ENCODE measurements at regions not wholly inside any gene's neighbourhood (a gene's known extent, or its start where the extent isn't known, plus 50 kb on each side); places are given as distances from the start of the nearest gene placed in this dataset.
A peak's percentile ranks its signal among the peaks of the same experiment; 100 is the strongest.

DNA sequence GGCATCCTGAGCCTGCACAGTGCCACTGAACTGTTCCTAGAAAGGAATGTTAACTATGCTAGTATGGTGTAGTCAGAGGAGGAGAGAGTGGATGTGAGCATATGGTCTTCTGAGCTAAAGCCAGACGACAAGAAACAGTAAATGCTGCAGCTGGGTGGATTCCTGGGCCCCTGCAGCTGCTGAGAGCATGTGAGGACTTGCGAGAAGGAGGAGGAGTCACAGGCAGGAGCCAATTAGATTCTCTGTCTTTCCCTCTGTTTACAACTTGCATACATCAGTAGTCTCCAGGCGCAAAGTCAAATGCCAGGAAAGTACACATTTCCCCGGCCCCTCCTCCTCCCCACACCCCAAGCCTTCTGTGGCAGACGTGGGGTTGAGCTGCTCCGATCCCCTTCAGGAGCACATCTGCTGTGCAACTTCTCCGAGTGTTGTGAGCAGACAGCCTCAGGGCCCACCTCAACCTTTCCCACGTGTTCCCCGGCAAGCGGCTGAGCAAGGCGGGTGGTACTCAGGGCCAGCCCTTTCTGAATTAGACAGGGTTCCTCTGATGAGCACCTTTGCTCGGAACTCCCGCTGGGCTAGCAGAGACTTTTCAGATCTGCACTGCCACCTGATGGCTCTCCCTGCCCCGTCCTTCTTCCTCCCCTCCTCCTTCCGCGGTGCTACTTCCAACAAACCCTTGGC, 108.7 kb upstream of the ATP6AP2 start:
- Histone ChIP-seq H3K27ac (ENCODE audit: low read depth in 2 of 2, low read length in 2 of 2) (peak overlapping the region; percentile 37 to 41), H3K4me3 (ENCODE audit: low read length in 3 of 3) (peak overlapping the region in 1 of 3 donors; percentile 17)

DNA sequence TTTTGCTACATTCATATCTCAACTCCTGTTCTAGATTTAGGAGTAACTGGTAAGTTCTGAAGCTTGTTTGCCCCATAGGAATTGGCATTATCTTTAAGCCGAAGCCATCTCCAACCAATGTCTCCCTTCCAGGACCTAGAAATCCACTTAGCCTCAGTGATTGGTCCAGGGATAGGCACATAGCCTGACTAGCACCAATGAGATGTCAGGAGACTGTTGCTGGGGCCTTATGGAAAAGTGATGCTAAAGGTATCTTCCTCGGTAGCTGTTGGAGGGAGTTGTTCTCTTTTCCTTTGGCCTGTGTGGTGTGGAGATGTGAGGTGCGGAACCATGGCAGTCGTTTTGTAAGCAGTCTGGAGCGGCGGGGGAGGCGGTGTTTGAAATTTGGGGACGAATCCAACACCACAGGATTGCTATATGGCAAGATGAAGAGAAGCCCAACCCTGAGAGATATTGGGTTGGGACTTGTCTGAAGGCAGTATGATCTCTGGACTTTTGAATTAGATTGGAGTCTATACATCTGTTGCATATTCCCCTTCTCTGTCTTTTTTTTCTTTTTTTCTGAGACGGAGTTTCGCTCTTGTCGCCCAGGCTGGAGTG, 109.8 kb upstream of the ATP6AP2 start:
- TF ChIP-seq, protein P1, sequence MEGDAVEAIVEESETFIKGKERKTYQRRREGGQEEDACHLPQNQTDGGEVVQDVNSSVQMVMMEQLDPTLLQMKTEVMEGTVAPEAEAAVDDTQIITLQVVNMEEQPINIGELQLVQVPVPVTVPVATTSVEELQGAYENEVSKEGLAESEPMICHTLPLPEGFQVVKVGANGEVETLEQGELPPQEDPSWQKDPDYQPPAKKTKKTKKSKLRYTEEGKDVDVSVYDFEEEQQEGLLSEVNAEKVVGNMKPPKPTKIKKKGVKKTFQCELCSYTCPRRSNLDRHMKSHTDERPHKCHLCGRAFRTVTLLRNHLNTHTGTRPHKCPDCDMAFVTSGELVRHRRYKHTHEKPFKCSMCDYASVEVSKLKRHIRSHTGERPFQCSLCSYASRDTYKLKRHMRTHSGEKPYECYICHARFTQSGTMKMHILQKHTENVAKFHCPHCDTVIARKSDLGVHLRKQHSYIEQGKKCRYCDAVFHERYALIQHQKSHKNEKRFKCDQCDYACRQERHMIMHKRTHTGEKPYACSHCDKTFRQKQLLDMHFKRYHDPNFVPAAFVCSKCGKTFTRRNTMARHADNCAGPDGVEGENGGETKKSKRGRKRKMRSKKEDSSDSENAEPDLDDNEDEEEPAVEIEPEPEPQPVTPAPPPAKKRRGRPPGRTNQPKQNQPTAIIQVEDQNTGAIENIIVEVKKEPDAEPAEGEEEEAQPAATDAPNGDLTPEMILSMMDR (IDR thresholded peaks at IDR 0.05; ENCODE audit: borderline replicate concordance, extremely low read depth, insufficient read depth): no peak
- DNase-seq: no peak
- H3K27me3 ChIP-seq (ENCODE audit: control insufficient read depth, insufficient read depth, low read length): no peaks in the 10 kb centered on the region
- H3K36me3 ChIP-seq (ENCODE audit: control insufficient read depth in 2 of 3, insufficient read depth in 3 of 3, low read length in 3 of 3): no peaks in the 10 kb centered on the region
- H3K4me3 ChIP-seq (ENCODE audit: low read length in 3 of 3): no peak overlapping the region
- H3K9me3 ChIP-seq (ENCODE audit: control insufficient read depth in 2 of 3, insufficient read depth in 1 of 3, low read length in 3 of 3): no peaks in the 10 kb centered on the region
- FAIRE-seq: no peak
- intact Hi-C loops (cut with DNase I): no loop called here
- no peak overlapping the region for H3K9ac ChIP-seq (ENCODE audit: low read length in 3 of 3)
- H3K27ac ChIP-seq (ENCODE audit: low read depth in 2 of 2, low read length in 2 of 2): no peak overlapping the region
- peaks cover 2 to 18% (median 3%) of the 10 kb centered on the region in 3 donors for H3K4me1 ChIP-seq (ENCODE audit: control insufficient read depth in 2 of 3, insufficient read depth in 2 of 3, low read depth in 1 of 3, low read length in 3 of 3)

More for the DNA sequence above, 108.7 kb upstream of the ATP6AP2 start:
- Histone ChIP-seq H3K27me3 (ENCODE audit: control insufficient read depth, insufficient read depth, low read length) (no peaks in the 10 kb centered on the region), H3K4me1 (ENCODE audit: control insufficient read depth in 2 of 3, insufficient read depth in 2 of 3, low read depth in 1 of 3, low read length in 3 of 3) (peaks cover 2 to 20% (median 3%) of the 10 kb centered on the region in 3 donors), H3K9me3 (ENCODE audit: control insufficient read depth in 2 of 3, insufficient read depth in 1 of 3, low read length in 3 of 3) (no peaks in the 10 kb centered on the region), H3K9ac (ENCODE audit: low read length in 3 of 3) (no peak overlapping the region), H3K36me3 (ENCODE audit: control insufficient read depth in 2 of 3, insufficient read depth in 3 of 3, low read length in 3 of 3) (no peaks in the 10 kb centered on the region)
- DNase-seq: peak in 4 of 5 donors; percentile 67 to 92 (median 79)
- FAIRE-seq: no peak
- intact Hi-C loops (cut with DNase I): no loop called here
- TF ChIP-seq, protein P1 (IDR thresholded peaks at IDR 0.05; ENCODE audit: borderline replicate concordance, extremely low read depth, insufficient read depth): no peak

DNA sequence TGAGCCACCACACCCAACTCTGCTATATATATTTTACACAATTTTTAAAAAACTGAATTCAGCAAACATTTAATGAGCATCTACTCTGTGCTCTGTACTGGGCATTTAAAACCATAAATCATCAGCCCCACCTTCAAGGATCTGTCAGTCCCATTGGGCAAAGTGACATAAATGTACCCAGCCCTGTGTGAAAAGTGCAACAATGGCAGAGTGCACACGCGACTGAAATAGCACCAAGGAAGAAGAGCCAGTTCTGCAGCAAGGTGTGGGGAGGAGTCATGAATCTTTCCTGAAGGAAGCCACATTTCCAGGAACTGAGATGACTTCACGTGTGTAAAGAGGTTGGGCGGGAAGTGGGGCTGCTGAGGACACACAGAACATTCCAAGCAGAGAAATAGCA, 111.5 kb upstream of the ATP6AP2 start:
- H3K36me3 ChIP-seq (ENCODE audit: control insufficient read depth in 2 of 3, insufficient read depth in 3 of 3, low read length in 3 of 3): no peaks in the 10 kb centered on the region
- H3K27ac ChIP-seq (ENCODE audit: low read depth in 2 of 2, low read length in 2 of 2): no peak overlapping the region
- no peak for FAIRE-seq
- no peaks in the 10 kb centered on the region for H3K9me3 ChIP-seq (ENCODE audit: control insufficient read depth in 2 of 3, insufficient read depth in 1 of 3, low read length in 3 of 3)
- DNase-seq: no peak
- intact Hi-C loops (cut with DNase I): no loop called here
- TF ChIP-seq, protein P1 (IDR thresholded peaks at IDR 0.05; ENCODE audit: borderline replicate concordance, extremely low read depth, insufficient read depth): no peak
- H3K27me3 ChIP-seq (ENCODE audit: control insufficient read depth, insufficient read depth, low read length): peaks cover 2% of the 10 kb centered on the region
- peaks cover 2 to 14% (median 3%) of the 10 kb centered on the region in 3 donors for H3K4me1 ChIP-seq (ENCODE audit: control insufficient read depth in 2 of 3, insufficient read depth in 2 of 3, low read depth in 1 of 3, low read length in 3 of 3)
- H3K4me3 ChIP-seq (ENCODE audit: low read length in 3 of 3): no peak overlapping the region
- H3K9ac ChIP-seq (ENCODE audit: low read length in 3 of 3): no peak overlapping the region

All from kidney (tissue), 13 donors.